Amniotic epithelial cell (primary cell): ENCODE measurements at regions not wholly inside any gene's neighbourhood (a gene's known extent, or its start where the extent isn't known, plus 50 kb on each side); places are given as distances from the start of the nearest gene placed in this dataset.

Experiments
- DNase-seq: peaks from one replicate; pipeline ENCODE4 v3.0.0-alpha.2; 2010; ENCODE audit warnings: low read depth

- DNase-seq, result no peak
These were observed 256.6 kb downstream of the GBA3 start for GRCh38 chr4:22949161-22949855.

GRCh38 chr4:22947851-22948250 is 255.1 kb downstream of the GBA3 start:
- DNase-seq, result no peak

- no peak for DNase-seq
These were observed 250.3 kb downstream of the GBA3 start for GRCh38 chr4:22942920-22943559.

- no peak for DNase-seq
These were observed 249.1 kb downstream of the GBA3 start for GRCh38 chr4:22941688-22942375.

- DNase-seq, result no peak
These were observed 239.6 kb downstream of the GBA3 start for GRCh38 chr4:22932326-22932725.

- no peak for DNase-seq
These were observed 229.7 kb downstream of the GBA3 start for GRCh38 chr4:22922426-22922825.

GRCh38 chr4:22921936-22922335 is 229.2 kb downstream of the GBA3 start:
- no peak for DNase-seq

- no peak for DNase-seq
These were observed 218.5 kb downstream of the GBA3 start for GRCh38 chr4:22911285-22911684.

GRCh38 chr4:22910200-22910599 is 217.5 kb downstream of the GBA3 start:
- DNase-seq, result no peak

GRCh38 chr4:22906045-22906444 is 213.3 kb downstream of the GBA3 start:
- no peak for DNase-seq

- no peak for DNase-seq
These were observed 211.2 kb downstream of the GBA3 start for GRCh38 chr4:22903913-22904312.

- no peak for DNase-seq
These were observed 208.9 kb downstream of the GBA3 start for GRCh38 chr4:22901631-22902030.

GRCh38 chr4:22900876-22901275 is 208.1 kb downstream of the GBA3 start:
- no peak for DNase-seq

GRCh38 chr4:22897520-22898108 is 204.9 kb downstream of the GBA3 start:
- DNase-seq, result peak; percentile 1

GRCh38 chr4:22895482-22895881 is 202.7 kb downstream of the GBA3 start:
- no peak for DNase-seq

GRCh38 chr4:22884157-22884556 is 191.4 kb downstream of the GBA3 start:
- no peak for DNase-seq

- DNase-seq, result no peak
These were observed 188.7 kb downstream of the GBA3 start for GRCh38 chr4:22881411-22881810.

- no peak for DNase-seq
These were observed 184.8 kb downstream of the GBA3 start for GRCh38 chr4:22877486-22878052.

GRCh38 chr4:22876270-22876669 is 183.5 kb downstream of the GBA3 start:
- DNase-seq, result no peak

GRCh38 chr4:22875587-22876257 is 183.0 kb downstream of the GBA3 start:
- no peak for DNase-seq

- DNase-seq, result no peak
These were observed 181.7 kb downstream of the GBA3 start for GRCh38 chr4:22874334-22874912.

- DNase-seq, result no peak
These were observed 181.2 kb downstream of the GBA3 start for GRCh38 chr4:22873899-22874298.
